ENCODE measurements at regions not wholly inside any gene's neighbourhood (a gene's known extent, or its start where the extent isn't known, plus 50 kb on each side); places are given as distances from the start of the nearest gene placed in this dataset.

- POLR2A ChIA-PET, result interaction anchor here (0.6 kb wide), 1 partner anchor 1135 kb away, joined by 3 read pairs; no protein-coding TSS in a partner anchor
- no peaks in the 10 kb centered on the region for H4K20me1 ChIP-seq (ENCODE audit: insufficient read depth, low read length)
- DNase-seq (ENCODE audit: low spot score), result no peak
Observed at GRCh38 chr4:31549256-31549655, 829.1 kb downstream of the PCDH7 start.

GRCh38 chr4:31557437-31557836 is 837.3 kb downstream of the PCDH7 start:
- no peak overlapping the region for H2AFZ ChIP-seq (ENCODE audit: low read length)
- ChIA-PET CTCF (ENCODE audit: unreplicated experiment) (no interaction called here), POLR2A (interaction anchor here (0.5 kb wide), 1 partner anchor 87 kb away, joined by 3 read pairs; no protein-coding TSS in a partner anchor)
- no peaks in the 10 kb centered on the region for H3K4me1 ChIP-seq (ENCODE audit: insufficient read depth, low read length, poor library complexity, severe bottlenecking)
- no peak for DNase-seq (ENCODE audit: low spot score)
- H3K9me2 ChIP-seq (ENCODE audit: insufficient read depth, low read length), result no peaks in the 10 kb centered on the region
- no peak overlapping the region for H3K4me2 ChIP-seq (ENCODE audit: low read length)
- H3K27ac ChIP-seq (ENCODE audit: low read depth, low read length, poor library complexity, severe bottlenecking), result no peak overlapping the region
- H3K79me2 ChIP-seq (ENCODE audit: insufficient read depth, low read depth, low read length), result no peaks in the 10 kb centered on the region
- TF ChIP-seq CTCF (conservative IDR thresholded peaks at IDR 0.05; ENCODE audit: low read length) (no peak), EZH2phosphoT487 (IDR thresholded peaks at IDR 0.05; ENCODE audit: borderline replicate concordance, low read depth, low read length) (no peak)
- H4K20me1 ChIP-seq (ENCODE audit: insufficient read depth, low read length), result no peaks in the 10 kb centered on the region
- intact Hi-C loops (cut with micrococcal nuclease; ENCODE audit: unreplicated experiment), result no loop called here
- no peaks in the 10 kb centered on the region for H3K9me3 ChIP-seq (ENCODE audit: low read length)
- no TSS peak for BruUV-seq (replicated peaks)
- no peaks in the 10 kb centered on the region for H3K36me3 ChIP-seq (ENCODE audit: insufficient read depth, low read length)
- H3K4me3 ChIP-seq (ENCODE audit: low read depth, low read length, poor library complexity, severe bottlenecking), result no peak overlapping the region

More at GRCh38 chr4:31549256-31549655, 829.1 kb downstream of the PCDH7 start:
- Histone ChIP-seq H3K4me3 (ENCODE audit: low read depth, low read length, poor library complexity, severe bottlenecking) (no peak overlapping the region), H3K9me2 (ENCODE audit: insufficient read depth, low read length) (no peaks in the 10 kb centered on the region), H3K9me3 (ENCODE audit: low read length) (no peaks in the 10 kb centered on the region), H3K27ac (ENCODE audit: low read depth, low read length, poor library complexity, severe bottlenecking) (no peak overlapping the region), H3K79me2 (ENCODE audit: insufficient read depth, low read depth, low read length) (no peaks in the 10 kb centered on the region), H3K4me1 (ENCODE audit: insufficient read depth, low read length, poor library complexity, severe bottlenecking) (no peaks in the 10 kb centered on the region), H2AFZ (ENCODE audit: low read length) (no peak overlapping the region), H3K4me2 (ENCODE audit: low read length) (no peak overlapping the region), H3K36me3 (ENCODE audit: insufficient read depth, low read length) (no peaks in the 10 kb centered on the region)
- intact Hi-C loops (cut with micrococcal nuclease; ENCODE audit: unreplicated experiment), result no loop called here
- CTCF ChIA-PET (ENCODE audit: unreplicated experiment), result no interaction called here
- TF ChIP-seq EZH2phosphoT487 (IDR thresholded peaks at IDR 0.05; ENCODE audit: borderline replicate concordance, low read depth, low read length), result no peak
- TF ChIP-seq CTCF (conservative IDR thresholded peaks at IDR 0.05; ENCODE audit: low read length), result no peak
- BruUV-seq (replicated peaks), result no TSS peak

- ChIA-PET POLR2A (no interaction called here), CTCF (ENCODE audit: unreplicated experiment) (no interaction called here)
- intact Hi-C loops (cut with micrococcal nuclease; ENCODE audit: unreplicated experiment), result no loop called here
- Histone ChIP-seq H3K36me3 (ENCODE audit: insufficient read depth, low read length) (no peaks in the 10 kb centered on the region), H3K4me3 (ENCODE audit: low read depth, low read length, poor library complexity, severe bottlenecking) (no peak overlapping the region), H3K4me2 (ENCODE audit: low read length) (no peak overlapping the region), H3K9me3 (ENCODE audit: low read length) (no peaks in the 10 kb centered on the region), H3K79me2 (ENCODE audit: insufficient read depth, low read depth, low read length) (no peaks in the 10 kb centered on the region), H2AFZ (ENCODE audit: low read length) (no peak overlapping the region), H4K20me1 (ENCODE audit: insufficient read depth, low read length) (no peaks in the 10 kb centered on the region), H3K9me2 (ENCODE audit: insufficient read depth, low read length) (no peaks in the 10 kb centered on the region), H3K27ac (ENCODE audit: low read depth, low read length, poor library complexity, severe bottlenecking) (no peak overlapping the region), H3K4me1 (ENCODE audit: insufficient read depth, low read length, poor library complexity, severe bottlenecking) (no peaks in the 10 kb centered on the region)
- no TSS peak for BruUV-seq (replicated peaks)
- TF ChIP-seq CTCF (conservative IDR thresholded peaks at IDR 0.05; ENCODE audit: low read length), result no peak
- TF ChIP-seq EZH2phosphoT487 (IDR thresholded peaks at IDR 0.05; ENCODE audit: borderline replicate concordance, low read depth, low read length), result no peak
- no peak for DNase-seq (ENCODE audit: low spot score)
Observed at GRCh38 chr4:31573554-31573953, 853.4 kb downstream of the PCDH7 start.
